ENCODE measurements at regions not wholly inside any gene's neighbourhood (a gene's known extent, or its start where the extent isn't known, plus 50 kb on each side); places are given as distances from the start of the nearest gene placed in this dataset.

GRCh38 chr2:235257590-235257989, 236.3 kb upstream of the AGAP1 start:
- no peaks in the 10 kb centered on the region for H3K9me3 ChIP-seq (ENCODE audit: control insufficient read depth, insufficient read depth, low read length)
- H3K79me2 ChIP-seq (ENCODE audit: control insufficient read depth, low read length) = no peaks in the 10 kb centered on the region
- TF ChIP-seq CTCF (IDR thresholded peaks at IDR 0.05; ENCODE audit: low read depth, low read length, poor library complexity, severe bottlenecking) = no peak
- no peak for TF ChIP-seq EZH2phosphoT487 (IDR thresholded peaks at IDR 0.05; ENCODE audit: borderline replicate concordance, low read length)
- no peak overlapping the region for H3K4me3 ChIP-seq (ENCODE audit: low read length)
- no peaks in the 10 kb centered on the region for H4K20me1 ChIP-seq (ENCODE audit: control insufficient read depth, insufficient read depth, low read depth, low read length)
- no peaks in the 10 kb centered on the region for H3K36me3 ChIP-seq (ENCODE audit: control insufficient read depth, low read length)
- no peaks in the 10 kb centered on the region for H3K27me3 ChIP-seq (ENCODE audit: control insufficient read depth, low read length)
- H3K4me1 ChIP-seq (ENCODE audit: control insufficient read depth, low read length) = no peaks in the 10 kb centered on the region
- no peak overlapping the region for H3K4me2 ChIP-seq (ENCODE audit: low read length)
- no peaks in the 10 kb centered on the region for H3F3A ChIP-seq (ENCODE audit: control insufficient read depth, insufficient read depth)
- no peak overlapping the region for H3K27ac ChIP-seq (ENCODE audit: low read depth, low read length)
- H3K9me2 ChIP-seq (replicated peaks; ENCODE audit: control insufficient read depth, low read length) = no peaks in the 10 kb centered on the region

GRCh38 chr2:235262750-235263149, 231.1 kb upstream of the AGAP1 start:
- no peaks in the 10 kb centered on the region for H3F3A ChIP-seq (ENCODE audit: control insufficient read depth, insufficient read depth)
- TF ChIP-seq CTCF (IDR thresholded peaks at IDR 0.05; ENCODE audit: low read depth, low read length, poor library complexity, severe bottlenecking) (no peak), EZH2phosphoT487 (IDR thresholded peaks at IDR 0.05; ENCODE audit: borderline replicate concordance, low read length) (no peak)
- no peaks in the 10 kb centered on the region for H3K9me3 ChIP-seq (ENCODE audit: control insufficient read depth, insufficient read depth, low read length)
- no peak overlapping the region for H3K4me2 ChIP-seq (ENCODE audit: low read length)
- H3K27ac ChIP-seq (ENCODE audit: low read depth, low read length) = no peak overlapping the region
- H3K4me3 ChIP-seq (ENCODE audit: low read length) = no peak overlapping the region
- H3K36me3 ChIP-seq (ENCODE audit: control insufficient read depth, low read length) = no peaks in the 10 kb centered on the region
- H3K4me1 ChIP-seq (ENCODE audit: control insufficient read depth, low read length) = no peaks in the 10 kb centered on the region
- H3K27me3 ChIP-seq (ENCODE audit: control insufficient read depth, low read length) = no peaks in the 10 kb centered on the region
- no peaks in the 10 kb centered on the region for H3K9me2 ChIP-seq (replicated peaks; ENCODE audit: control insufficient read depth, low read length)
- H3K79me2 ChIP-seq (ENCODE audit: control insufficient read depth, low read length) = no peaks in the 10 kb centered on the region
- no peaks in the 10 kb centered on the region for H4K20me1 ChIP-seq (ENCODE audit: control insufficient read depth, insufficient read depth, low read depth, low read length)

GRCh38 chr2:235263205-235264120, 230.4 kb upstream of the AGAP1 start:
- no peak overlapping the region for H3K4me3 ChIP-seq (ENCODE audit: low read length)
- no peaks in the 10 kb centered on the region for H3K9me2 ChIP-seq (replicated peaks; ENCODE audit: control insufficient read depth, low read length)
- no peaks in the 10 kb centered on the region for H3K27me3 ChIP-seq (ENCODE audit: control insufficient read depth, low read length)
- no peaks in the 10 kb centered on the region for H3K36me3 ChIP-seq (ENCODE audit: control insufficient read depth, low read length)
- no peaks in the 10 kb centered on the region for H4K20me1 ChIP-seq (ENCODE audit: control insufficient read depth, insufficient read depth, low read depth, low read length)
- no peaks in the 10 kb centered on the region for H3K4me1 ChIP-seq (ENCODE audit: control insufficient read depth, low read length)
- no peaks in the 10 kb centered on the region for H3F3A ChIP-seq (ENCODE audit: control insufficient read depth, insufficient read depth)
- TF ChIP-seq EZH2phosphoT487 (IDR thresholded peaks at IDR 0.05; ENCODE audit: borderline replicate concordance, low read length) = no peak
- TF ChIP-seq CTCF (IDR thresholded peaks at IDR 0.05; ENCODE audit: low read depth, low read length, poor library complexity, severe bottlenecking) = no peak
- H3K4me2 ChIP-seq (ENCODE audit: low read length) = no peak overlapping the region
- no peaks in the 10 kb centered on the region for H3K79me2 ChIP-seq (ENCODE audit: control insufficient read depth, low read length)
- H3K27ac ChIP-seq (ENCODE audit: low read depth, low read length) = no peak overlapping the region
- no peaks in the 10 kb centered on the region for H3K9me3 ChIP-seq (ENCODE audit: control insufficient read depth, insufficient read depth, low read length)

Measured in DOHH2 (cell line).